GM12874 (cell line): ENCODE measurements at regions not wholly inside any gene's neighbourhood (a gene's known extent, or its start where the extent isn't known, plus 50 kb on each side); places are given as distances from the start of the nearest gene placed in this dataset.

Experiments
- TF ChIP-seq, protein P1 (sequence below): IDR thresholded peaks from 2 replicates; pipeline ENCODE4 v1.5.1; 2011; ENCODE audit warnings: low read depth, mild to moderate bottlenecking, control low read depth, low read length, moderate library complexity; ENCODE audit not compliant: insufficient read depth

DNA sequence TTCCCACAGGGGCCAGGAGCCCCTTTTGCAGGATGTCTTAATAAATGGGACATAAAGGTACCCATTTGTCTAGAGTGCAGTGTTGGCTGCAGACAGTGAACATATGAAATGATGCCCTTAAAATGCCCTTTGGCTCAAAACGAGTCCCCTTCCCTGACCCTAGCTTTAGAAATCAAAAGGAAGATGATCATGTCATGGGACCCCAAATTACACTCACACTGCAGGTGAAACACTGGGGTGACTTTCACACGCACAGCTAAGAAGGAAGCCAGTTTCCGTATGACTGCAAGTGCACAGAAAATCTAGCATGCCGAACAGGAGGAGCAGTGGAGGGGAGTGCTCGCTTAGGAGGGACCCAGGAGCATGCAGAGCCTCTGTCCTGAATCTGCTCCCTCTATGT lies 154.5 kb upstream of the KLF14 start:
- TF ChIP-seq, protein P1, sequence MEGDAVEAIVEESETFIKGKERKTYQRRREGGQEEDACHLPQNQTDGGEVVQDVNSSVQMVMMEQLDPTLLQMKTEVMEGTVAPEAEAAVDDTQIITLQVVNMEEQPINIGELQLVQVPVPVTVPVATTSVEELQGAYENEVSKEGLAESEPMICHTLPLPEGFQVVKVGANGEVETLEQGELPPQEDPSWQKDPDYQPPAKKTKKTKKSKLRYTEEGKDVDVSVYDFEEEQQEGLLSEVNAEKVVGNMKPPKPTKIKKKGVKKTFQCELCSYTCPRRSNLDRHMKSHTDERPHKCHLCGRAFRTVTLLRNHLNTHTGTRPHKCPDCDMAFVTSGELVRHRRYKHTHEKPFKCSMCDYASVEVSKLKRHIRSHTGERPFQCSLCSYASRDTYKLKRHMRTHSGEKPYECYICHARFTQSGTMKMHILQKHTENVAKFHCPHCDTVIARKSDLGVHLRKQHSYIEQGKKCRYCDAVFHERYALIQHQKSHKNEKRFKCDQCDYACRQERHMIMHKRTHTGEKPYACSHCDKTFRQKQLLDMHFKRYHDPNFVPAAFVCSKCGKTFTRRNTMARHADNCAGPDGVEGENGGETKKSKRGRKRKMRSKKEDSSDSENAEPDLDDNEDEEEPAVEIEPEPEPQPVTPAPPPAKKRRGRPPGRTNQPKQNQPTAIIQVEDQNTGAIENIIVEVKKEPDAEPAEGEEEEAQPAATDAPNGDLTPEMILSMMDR, result no peak

DNA sequence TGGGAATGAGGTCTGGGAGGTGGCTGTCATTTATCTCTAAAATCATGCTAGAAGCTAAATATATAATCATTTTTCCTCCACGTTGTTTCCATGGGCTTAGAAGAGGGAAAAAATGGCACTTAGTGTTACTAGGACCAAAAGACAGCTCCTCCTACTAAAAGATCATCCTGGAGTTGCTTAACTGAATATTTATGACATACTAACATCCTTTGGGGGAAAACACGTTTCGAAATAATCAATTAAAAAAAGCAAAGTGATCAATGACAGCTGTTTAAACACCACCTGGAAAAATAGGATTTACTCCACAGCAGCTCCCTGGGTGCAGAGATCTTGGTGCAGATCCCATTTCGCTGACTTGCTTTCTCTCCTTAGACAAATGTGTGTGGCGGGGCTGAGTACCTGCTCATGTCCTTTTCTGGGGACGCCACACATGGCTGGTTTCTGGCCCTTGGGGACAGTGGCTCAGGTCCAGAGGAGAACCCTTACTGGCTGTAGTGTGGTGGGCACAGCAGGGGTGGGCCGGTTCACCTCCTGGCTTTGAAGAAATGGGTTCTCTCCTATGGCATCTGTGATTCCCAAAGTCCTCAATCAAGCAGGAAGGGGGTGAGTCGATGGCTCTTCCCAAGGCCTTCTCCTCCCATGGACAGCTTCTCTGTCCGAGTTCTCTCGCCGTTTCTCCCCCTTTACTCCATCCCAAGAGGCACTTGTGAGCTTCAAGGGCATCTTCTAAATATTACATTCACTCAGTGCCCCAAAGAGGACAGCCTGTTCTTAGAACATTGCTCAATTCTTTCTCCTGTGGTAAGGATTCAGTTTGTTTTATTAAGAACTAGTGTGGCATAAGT lies 156.4 kb upstream of the KLF14 start:
- TF ChIP-seq, protein P1, result no peak

DNA sequence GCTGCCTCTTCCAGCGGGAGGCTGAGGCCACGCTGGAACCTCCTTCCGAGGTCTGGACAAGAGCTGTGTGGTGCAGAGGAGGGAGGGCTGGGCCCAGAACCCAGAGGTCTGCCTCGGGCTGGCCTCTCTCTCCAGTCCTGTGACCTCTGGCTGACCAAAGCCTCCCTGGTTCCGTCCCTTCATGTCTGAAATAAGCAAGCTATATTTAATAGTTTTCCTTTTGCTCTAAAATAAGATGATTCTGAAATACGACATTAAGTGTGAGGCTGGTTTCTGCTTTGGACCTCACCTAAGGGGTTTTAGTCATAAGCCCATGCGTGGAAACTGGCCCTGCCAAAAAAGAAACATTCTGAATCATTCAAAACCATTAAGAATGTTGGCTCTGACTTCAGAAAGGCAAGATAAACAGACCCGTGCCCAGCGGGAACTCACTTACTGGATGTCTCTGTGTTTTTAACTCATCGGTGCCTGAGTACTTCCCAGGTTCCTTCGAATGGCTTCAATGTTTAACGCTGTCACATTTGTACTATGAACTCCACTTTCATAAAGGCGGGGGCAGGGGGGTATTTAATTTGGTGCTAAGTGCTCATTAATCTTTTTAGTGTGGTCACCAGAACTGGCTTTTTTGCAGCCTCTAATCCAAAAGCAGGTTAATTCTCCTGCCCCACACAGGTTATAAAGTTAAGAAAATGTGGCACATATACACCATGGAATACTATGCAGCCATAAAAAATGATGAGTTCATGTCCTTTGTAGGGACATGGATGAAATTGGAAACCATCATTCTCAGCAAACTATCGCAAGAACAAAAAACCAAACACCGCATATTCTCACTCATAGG lies 157.5 kb upstream of the KLF14 start:
- TF ChIP-seq, protein P1, result no peak

DNA sequence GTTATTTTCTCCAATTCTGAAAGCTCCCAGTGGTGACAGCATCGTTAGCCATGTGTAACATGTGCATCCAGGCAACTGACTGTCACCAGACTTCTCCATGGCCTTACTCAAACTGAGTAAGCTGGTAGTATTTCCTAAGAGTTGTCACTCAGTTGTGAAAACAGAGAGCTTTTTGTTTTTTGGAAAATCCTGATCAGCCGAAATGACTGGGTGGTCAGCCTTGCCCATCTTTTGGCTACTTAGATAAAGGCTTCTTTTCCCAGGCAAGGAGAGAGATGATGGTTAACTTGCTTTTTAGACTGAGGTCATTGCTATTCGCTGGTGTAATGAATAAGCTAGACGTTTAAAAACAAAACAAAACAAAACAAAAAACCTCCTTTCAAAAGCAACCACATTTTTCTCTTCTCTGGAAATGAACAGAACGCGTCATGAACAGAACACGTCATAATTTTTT lies 159.5 kb upstream of the KLF14 start:
- TF ChIP-seq, protein P1, result no peak

DNA sequence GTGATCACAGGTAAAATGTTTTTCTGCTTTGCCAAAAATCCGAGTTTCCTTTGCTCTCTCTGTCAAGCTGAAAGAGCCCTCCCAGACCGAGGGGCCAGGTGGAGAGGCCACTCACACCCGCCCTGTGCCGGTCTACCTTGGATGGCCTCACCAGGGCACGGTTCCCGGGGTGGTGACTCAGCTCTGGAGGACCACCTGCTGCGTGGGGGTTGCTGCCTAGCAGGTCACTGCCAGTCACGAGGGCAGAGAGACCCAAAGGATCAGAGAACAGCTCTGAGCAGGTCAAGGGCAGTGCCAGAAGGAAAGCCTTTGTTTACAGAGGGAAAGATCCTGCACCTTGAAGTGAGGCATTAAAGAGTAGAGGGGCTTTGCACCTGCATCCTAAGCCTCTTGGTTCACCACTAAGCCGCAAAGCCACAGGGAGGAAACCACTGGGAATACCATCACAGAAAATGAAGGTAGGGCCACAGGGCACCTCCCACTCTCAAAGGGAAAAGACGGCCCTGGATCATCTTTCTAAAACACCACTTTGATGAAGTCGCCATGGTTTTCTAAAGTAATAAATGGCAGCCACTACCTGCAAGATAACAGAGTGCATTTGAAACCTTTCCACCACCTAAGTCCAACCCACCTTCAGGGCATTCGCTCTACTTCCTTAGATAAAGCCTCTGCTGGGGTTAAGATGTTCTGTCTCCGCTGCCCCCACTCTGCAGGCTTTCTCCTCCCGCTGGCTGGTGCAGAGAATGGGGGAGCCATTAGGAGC lies 160.3 kb upstream of the KLF14 start:
- TF ChIP-seq, protein P1, result no peak

DNA sequence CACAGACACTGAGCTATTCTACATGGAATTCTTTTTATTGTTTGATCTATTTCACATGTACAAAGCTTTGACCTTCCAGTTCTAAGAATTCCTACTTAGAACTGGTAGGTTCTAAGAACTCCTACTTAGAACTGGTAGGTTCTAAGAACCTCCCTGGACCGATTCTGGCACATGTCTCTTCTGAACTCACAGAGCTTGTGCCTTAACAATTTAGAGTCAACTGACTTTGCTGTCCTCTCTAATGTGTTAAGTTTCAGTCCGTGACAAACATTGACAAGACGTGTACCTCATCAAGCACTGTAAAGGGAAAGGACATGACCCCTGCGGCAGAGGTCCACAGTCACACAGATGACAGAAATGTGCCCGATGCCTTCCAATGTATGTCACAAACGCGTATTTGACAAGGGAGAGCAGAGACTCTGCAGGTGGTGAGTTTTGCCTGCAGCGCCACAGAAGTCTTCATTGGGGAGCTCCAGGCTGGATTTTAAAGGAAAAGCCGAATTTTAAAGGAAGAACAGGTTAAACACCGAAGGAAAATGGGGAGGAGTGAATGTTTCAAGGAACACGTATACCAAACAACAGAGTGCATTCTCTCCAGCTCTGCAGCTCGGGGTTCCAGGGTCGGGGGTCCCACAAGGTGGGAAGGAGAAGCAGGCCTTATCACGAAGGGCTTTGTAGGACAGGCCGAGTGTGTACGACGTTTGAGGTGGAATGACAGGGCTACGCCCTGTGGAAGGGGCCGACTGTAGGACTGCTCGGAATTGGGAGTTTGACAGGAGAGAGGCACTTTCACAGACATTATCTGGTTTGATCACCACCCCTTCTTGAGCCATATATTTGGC lies 161.1 kb upstream of the KLF14 start:
- TF ChIP-seq, protein P1, result no peak
